H9 (cell line): ENCODE measurements at regions not wholly inside any gene's neighbourhood (a gene's known extent, or its start where the extent isn't known, plus 50 kb on each side); places are given as distances from the start of the nearest gene placed in this dataset.

Source experiments
- DNase-seq: peaks from one replicate; pipeline ENCODE4 v3.0.0-alpha.2; 2017
- H2AFZ ChIP-seq: one replicate; pipeline ENCODE4 v1.6.1; 2013; ENCODE audit warnings: mild to moderate bottlenecking, low read length, control low read depth, moderate library complexity
- H2AK5ac ChIP-seq: 2 replicates; pipeline ENCODE4 v1.6.1; 2013; ENCODE audit warnings: low read length, control low read depth, mixed read lengths; ENCODE audit not compliant: insufficient read length
- H2BK120ac ChIP-seq: one replicate; pipeline ENCODE4 v1.6.1; 2013; ENCODE audit warnings: low read depth, mild to moderate bottlenecking, low read length, control low read depth, inconsistent platforms; ENCODE audit not compliant: poor library complexity, severe bottlenecking
- H2BK12ac ChIP-seq: 2 replicates; pipeline ENCODE4 v1.6.1; 2013; ENCODE audit warnings: low read length, control low read depth, mixed read lengths, low read depth; ENCODE audit not compliant: insufficient read length
- H2BK15ac ChIP-seq: 2 replicates; pipeline ENCODE4 v1.6.1; 2013; ENCODE audit warnings: low read depth, low read length, control low read depth
- H2BK20ac ChIP-seq: one replicate; pipeline ENCODE4 v1.6.1; 2013; ENCODE audit warnings: low read depth, mild to moderate bottlenecking, low read length, control low read depth, inconsistent platforms; ENCODE audit not compliant: poor library complexity, severe bottlenecking
- H2BK5ac ChIP-seq: 2 replicates; pipeline ENCODE4 v1.6.1; 2013; ENCODE audit warnings: low read length, control low read depth, mixed read lengths; ENCODE audit not compliant: insufficient read length
- H3K14ac ChIP-seq: 2 replicates; pipeline ENCODE4 v1.6.1; 2013; ENCODE audit warnings: low read length, control low read depth; ENCODE audit not compliant: insufficient read depth
- H3K18ac ChIP-seq: 2 replicates; pipeline ENCODE4 v1.6.1; 2013; ENCODE audit warnings: low read depth, mild to moderate bottlenecking, mixed read lengths, low read length, control low read depth; ENCODE audit not compliant: insufficient read length
- H3K23ac ChIP-seq: 2 replicates; pipeline ENCODE4 v1.6.1; 2013; ENCODE audit warnings: low read length, control low read depth, mixed read lengths, low read depth; ENCODE audit not compliant: insufficient read length
- H3K23me2 ChIP-seq: 2 replicates; pipeline ENCODE4 v1.6.1; 2013; ENCODE audit warnings: low read depth, mild to moderate bottlenecking, mixed read lengths, low read length, control low read depth; ENCODE audit not compliant: insufficient read length, poor library complexity, severe bottlenecking
- H3K27ac ChIP-seq: 2 replicates; pipeline ENCODE4 v1.5.1; 2013; ENCODE audit warnings: low read length, control low read depth, mixed read lengths, low read depth; ENCODE audit not compliant: insufficient read length
- H3K27me3 ChIP-seq: 2 replicates; pipeline ENCODE4 v1.6.1; 2013; ENCODE audit warnings: low read length, control low read depth, inconsistent platforms; ENCODE audit not compliant: insufficient read depth
- H3K4ac ChIP-seq: 2 replicates; pipeline ENCODE4 v1.6.1; 2013; ENCODE audit warnings: low read depth, mild to moderate bottlenecking, control low read depth, inconsistent platforms, low read length, moderate library complexity
- H3K4me1 ChIP-seq: 2 replicates; pipeline ENCODE4 v1.6.1; 2013; ENCODE audit warnings: low read length, control low read depth, inconsistent platforms; ENCODE audit not compliant: insufficient read depth
- H3K4me2 ChIP-seq: 2 replicates; pipeline ENCODE4 v1.6.1; 2013; ENCODE audit warnings: low read length, control low read depth, mixed read lengths; ENCODE audit not compliant: insufficient read length, insufficient read depth
- H3K56ac ChIP-seq: 2 replicates; pipeline ENCODE4 v1.6.1; 2013; ENCODE audit warnings: low read depth, mild to moderate bottlenecking, mixed read lengths, low read length, control low read depth; ENCODE audit not compliant: insufficient read length
- H3K79me1 ChIP-seq: 2 replicates; pipeline ENCODE4 v1.6.1; 2013; ENCODE audit warnings: low read depth, mild to moderate bottlenecking, moderate library complexity, low read length, control low read depth, inconsistent platforms; ENCODE audit not compliant: insufficient read depth, poor library complexity, severe bottlenecking
- H3K79me2 ChIP-seq: 2 replicates; pipeline ENCODE4 v1.6.1; 2013; ENCODE audit warnings: low read length, control low read depth, inconsistent platforms; ENCODE audit not compliant: insufficient read depth
- H3K9ac ChIP-seq: 2 replicates; pipeline ENCODE4 v1.6.1; 2013; ENCODE audit warnings: low read length, control low read depth, mixed read lengths; ENCODE audit not compliant: insufficient read length; ENCODE audit errors: extremely low read depth
- H3K9me3 ChIP-seq: one replicate; pipeline ENCODE4 v1.6.1; 2013; ENCODE audit warnings: low read depth, low read length, inconsistent platforms; ENCODE audit not compliant: control insufficient read depth
- H3T11ph ChIP-seq: one replicate; pipeline ENCODE4 v1.6.1; 2013; ENCODE audit warnings: mild to moderate bottlenecking, low read length, control low read depth, inconsistent platforms
- H4K20me1 ChIP-seq: one replicate; pipeline ENCODE4 v1.6.1; 2013; ENCODE audit not compliant: control insufficient read depth, insufficient read length, insufficient read depth
- H4K5ac ChIP-seq: 2 replicates; pipeline ENCODE4 v1.6.1; 2013; ENCODE audit warnings: low read depth, mild to moderate bottlenecking, mixed read lengths, low read length, control low read depth; ENCODE audit not compliant: insufficient read length
- H4K8ac ChIP-seq: replicated peaks from 2 replicates; pipeline ENCODE4 v1.6.1; 2013; ENCODE audit warnings: low read length, control low read depth, mixed read lengths, low read depth; ENCODE audit not compliant: insufficient read length
- H4K91ac ChIP-seq: 2 replicates; pipeline ENCODE4 v1.6.1; 2013; ENCODE audit warnings: low read depth, mild to moderate bottlenecking, moderate library complexity, mixed read lengths, low read length, control low read depth; ENCODE audit not compliant: insufficient read length
- H3K27ac Mint-ChIP-seq, 3 experiments: 2 replicates in 2 of 3; 3 replicates in 1 of 3; pipeline ENCODE4 v1.8.0; 2020 to 2021; ENCODE audit warnings: mixed read lengths in 3 of 3, mild to moderate bottlenecking in 1 of 3, moderate library complexity in 1 of 3
- H3K27me3 Mint-ChIP-seq: 2 replicates; pipeline ENCODE4 v1.8.0; 2021; ENCODE audit warnings: low read depth, mild to moderate bottlenecking, moderate library complexity, mixed read lengths
- H3K36me3 Mint-ChIP-seq, 3 experiments: 2 replicates in 2 of 3; 3 replicates in 1 of 3; pipeline ENCODE4 v1.8.0; 2020 to 2021; ENCODE audit warnings: low read depth in 3 of 3, mixed read lengths in 3 of 3; ENCODE audit not compliant: insufficient read depth in 1 of 3
- H3K4me1 Mint-ChIP-seq, 2 experiments: 2 replicates each; pipeline ENCODE4 v1.8.0; 2020; ENCODE audit warnings: mixed read lengths in 2 of 2
- H3K4me3 Mint-ChIP-seq, 2 experiments: 2 replicates in 1 of 2; 3 replicates in 1 of 2; pipeline ENCODE4 v1.8.0; 2020 to 2021; ENCODE audit warnings: mild to moderate bottlenecking in 2 of 2, mixed read lengths in 2 of 2, moderate library complexity in 1 of 2
- H3K9me3 Mint-ChIP-seq, 2 experiments: 2 replicates in 1 of 2; 3 replicates in 1 of 2; pipeline ENCODE4 v1.8.0; 2020; ENCODE audit warnings: mild to moderate bottlenecking in 2 of 2, mixed read lengths in 2 of 2, moderate library complexity in 1 of 2
- CTCF ChIP-seq: fragments of 200-600 bp; sonication (generic); conservative IDR thresholded peaks from 3 replicates; pipeline ENCODE4 v1.8.0; 2021; ENCODE audit warnings: antibody characterized with exemption, mild to moderate bottlenecking
- WGBS: extraction: QIAGEN DNeasy Blood & Tissue Kit; methylation state at CpG from one replicate; pipeline ENCODE4 v1.1.7; 2013; ENCODE audit warnings: missing lambda C conversion rate, low lambda C conversion rate, mixed read lengths; ENCODE audit not compliant: insufficient read length; ENCODE audit errors: extremely low coverage; 5-methylcytosine and 5-hydroxymethylcytosine counted together

GRCh38 chr13:44703371-44703770 lies 127.2 kb upstream of the TSC22D1 start:
- Histone ChIP-seq H4K8ac (no peak overlapping the region), H3K56ac (no peak overlapping the region), H3K27ac (no peak overlapping the region), H2BK15ac (no peak overlapping the region), H4K5ac (no peak overlapping the region), H2BK5ac (no peak overlapping the region), H4K91ac (no peak overlapping the region), H3K9me3 (no peaks in the 10 kb centered on the region), H3K23ac (no peak overlapping the region), H2BK20ac (no peak overlapping the region), H3K79me2 (no peaks in the 10 kb centered on the region), H3T11ph (no peak overlapping the region), H2BK12ac (no peak overlapping the region), H3K4me1 (no peaks in the 10 kb centered on the region), H4K20me1 (no peaks in the 10 kb centered on the region), H2AFZ (no peak overlapping the region), H3K27me3 (no peaks in the 10 kb centered on the region), H3K23me2 (no peaks in the 10 kb centered on the region), H2AK5ac (no peak overlapping the region), H3K4ac (no peak overlapping the region), H3K18ac (no peak overlapping the region), H2BK120ac (no peak overlapping the region), H3K79me1 (no peaks in the 10 kb centered on the region), H3K4me2 (no peak overlapping the region), H3K14ac (no peak overlapping the region), H3K9ac (no peak overlapping the region)
- Mint-ChIP-seq H3K4me3 (no peak overlapping the region), H3K27me3 (peaks cover 2% of the 10 kb centered on the region; the same call in 1 of the 2 replicates), H3K36me3 (peaks cover 0 to 13% (median 6%) of the 10 kb centered on the region in 3 experiments; a peak in 4 of 7 replicates), H3K9me3 (peaks cover 8 to 10% of the 10 kb centered on the region in 2 experiments; a peak in 4 of 5 replicates), H3K27ac (no peak overlapping the region), H3K4me1 (peaks cover 16 to 19% of the 10 kb centered on the region in 2 experiments)
- no peak for DNase-seq
- no peak for TF ChIP-seq CTCF
- no CpG with 5 or more reads among the region's 3 CpGs for WGBS
